ENCODE measurements at regions not wholly inside any gene's neighbourhood (a gene's known extent, or its start where the extent isn't known, plus 50 kb on each side); places are given as distances from the start of the nearest gene placed in this dataset.

DNA sequence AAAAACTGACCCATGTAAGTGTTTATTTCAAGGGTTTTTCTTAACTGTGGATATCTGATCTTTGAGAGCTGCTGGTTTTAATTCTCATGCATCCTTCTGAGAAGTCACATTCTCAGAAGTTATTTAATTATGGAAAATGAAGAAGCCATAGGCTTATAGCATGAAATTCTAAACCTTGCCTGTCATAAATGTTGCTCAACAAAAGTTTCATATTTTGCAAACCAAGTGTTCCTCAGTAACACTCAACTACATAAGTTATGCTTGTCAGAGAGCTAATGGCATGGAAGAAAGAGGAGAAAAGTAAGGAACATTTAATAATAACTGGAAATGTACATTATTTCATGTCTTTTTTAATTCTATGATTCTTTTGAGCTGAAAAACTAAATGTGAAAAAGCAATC lies 78.6 kb upstream of the MPP7 start:
- no peak for TF ChIP-seq POLR2A (IDR thresholded peaks at IDR 0.05; ENCODE audit: low read depth, low read length)
- no peak for TF ChIP-seq TAF1 (IDR thresholded peaks at IDR 0.05; ENCODE audit: borderline replicate concordance, low read depth, low read length)
- TF ChIP-seq POLR2AphosphoS5 (IDR thresholded peaks at IDR 0.05; ENCODE audit: low read depth, low read length), result no peak

Measured in GM12892 (cell line).